IMR-90 (cell line): ENCODE measurements at regions not wholly inside any gene's neighbourhood (a gene's known extent, or its start where the extent isn't known, plus 50 kb on each side); places are given as distances from the start of the nearest gene placed in this dataset.

ENCODE experiments used
- ATAC-seq: fragments of 200-7000 bp; cut with Tn5 transposase; 2 replicates; pipeline ENCODE4 v1.9.1; 2020; ENCODE audit warnings: low read depth, mild to moderate bottlenecking, moderate library complexity
- BruUV-seq: library from RNA; stranded (reverse); fragments of 400-500 nt; replicated peaks from 2 replicates; lab custom pipeline; 2021; lab: Mats Ljungman, UMichigan
- CTCF ChIA-PET: fragments of 300-600 bp; formaldehyde crosslinking; extraction: SDS; loops from one replicate; lab custom pipeline; 2021; ENCODE audit warnings: antibody characterized with exemption; lab: Yijun Ruan, JAX
- POLR2A ChIA-PET: fragments of 300-600 bp; sonication (Branson Sonifier 250); formaldehyde crosslinking; loops from one replicate; lab custom pipeline; 2022; ENCODE audit warnings: antibody characterized with exemption; ENCODE audit not compliant: unreplicated experiment; lab: Charles Lee
- DNase-seq: peaks from one replicate; pipeline ENCODE4 v3.0.0; 2013
- H2AFZ ChIP-seq: replicated peaks from 2 replicates; pipeline ENCODE3; 2013; ENCODE audit warnings: low read length, mild to moderate bottlenecking; ENCODE audit not compliant: poor library complexity
- H2AK5ac ChIP-seq: 2 replicates; pipeline ENCODE4 v1.6.1; 2013; ENCODE audit warnings: low read depth, low read length, inconsistent platforms
- H2AK9ac ChIP-seq: replicated peaks from 2 replicates; pipeline ENCODE3; 2013; ENCODE audit warnings: mild to moderate bottlenecking, low read depth, low read length, moderate library complexity; ENCODE audit not compliant: poor library complexity
- H2BK120ac ChIP-seq: 2 replicates; pipeline ENCODE4 v1.6.1; 2013; ENCODE audit warnings: low read depth, low read length, inconsistent platforms
- H2BK15ac ChIP-seq: 3 replicates; pipeline ENCODE4 v1.6.1; 2013; ENCODE audit warnings: low read depth, low read length, inconsistent platforms
- H2BK20ac ChIP-seq: 2 replicates; pipeline ENCODE4 v1.6.1; 2013; ENCODE audit warnings: low read depth, mild to moderate bottlenecking, inconsistent platforms, low read length, moderate library complexity
- H2BK5ac ChIP-seq: 2 replicates; pipeline ENCODE4 v1.6.1; 2013; ENCODE audit warnings: mild to moderate bottlenecking, low read depth, low read length, inconsistent platforms; ENCODE audit not compliant: poor library complexity, severe bottlenecking
- H3K14ac ChIP-seq: replicated peaks from 2 replicates; pipeline ENCODE4 v1.6.1; 2013; ENCODE audit warnings: low read depth, low read length, inconsistent platforms
- H3K18ac ChIP-seq: 2 replicates; pipeline ENCODE4 v1.6.1; 2013; ENCODE audit warnings: low read depth, low read length, control low read depth
- H3K23ac ChIP-seq: 2 replicates; pipeline ENCODE4 v1.6.1; 2013; ENCODE audit warnings: low read depth, low read length, inconsistent platforms
- H3K27ac ChIP-seq: 2 replicates; pipeline ENCODE4 v1.5.1; 2013; ENCODE audit warnings: mild to moderate bottlenecking, control low read depth, low read length; ENCODE audit not compliant: insufficient read depth
- H3K27me3 ChIP-seq: 2 replicates; pipeline ENCODE4 v1.6.1; 2013; ENCODE audit warnings: low read length; ENCODE audit not compliant: control insufficient read depth, insufficient read depth
- H3K36me3 ChIP-seq: 2 replicates; pipeline ENCODE4 v1.6.1; 2013; ENCODE audit warnings: low read length, mixed read lengths; ENCODE audit not compliant: control insufficient read depth, insufficient read depth
- H3K4ac ChIP-seq: 2 replicates; pipeline ENCODE4 v1.6.1; 2013; ENCODE audit warnings: low read depth, low read length, inconsistent platforms
- H3K4me1 ChIP-seq: 2 replicates; pipeline ENCODE4 v1.6.1; 2013; ENCODE audit warnings: low read length, mixed read lengths; ENCODE audit not compliant: control insufficient read depth, insufficient read depth
- H3K4me2 ChIP-seq: 2 replicates; pipeline ENCODE4 v1.6.1; 2013; ENCODE audit warnings: low read depth, mild to moderate bottlenecking, control low read depth, low read length, moderate library complexity
- H3K4me3 ChIP-seq: 2 replicates; pipeline ENCODE4 v1.5.1; 2013; ENCODE audit warnings: low read depth, mild to moderate bottlenecking, control low read depth, low read length, moderate library complexity; ENCODE audit not compliant: insufficient read depth
- H3K56ac ChIP-seq: 2 replicates; pipeline ENCODE4 v1.6.1; 2013; ENCODE audit warnings: low read length, inconsistent platforms; ENCODE audit not compliant: insufficient read depth; ENCODE audit errors: extremely low read depth
- H3K79me1 ChIP-seq, 2 experiments: 2 replicates each; pipeline ENCODE4 v1.6.1; 2013; ENCODE audit warnings: low read length in 2 of 2, inconsistent platforms in 1 of 2, low read depth in 1 of 2
- H3K9ac ChIP-seq: 2 replicates; pipeline ENCODE4 v1.6.1; 2013; ENCODE audit warnings: low read depth, low read length, control low read depth
- H3K9me1 ChIP-seq: 2 replicates; pipeline ENCODE4 v1.6.1; 2013; ENCODE audit warnings: low read length, inconsistent platforms; ENCODE audit not compliant: insufficient read depth
- H3K9me3 ChIP-seq: 2 replicates; pipeline ENCODE4 v1.6.1; 2013; ENCODE audit warnings: low read length; ENCODE audit not compliant: control insufficient read depth, insufficient read depth
- H4K20me1 ChIP-seq: 2 replicates; pipeline ENCODE4 v1.6.1; 2013; ENCODE audit warnings: low read length, inconsistent platforms; ENCODE audit not compliant: insufficient read depth
- H4K5ac ChIP-seq: 2 replicates; pipeline ENCODE4 v1.6.1; 2013; ENCODE audit warnings: mild to moderate bottlenecking, low read depth, low read length, control low read depth
- H4K8ac ChIP-seq, 2 experiments: 2 replicates each; pipeline ENCODE4 v1.6.1; 2013; ENCODE audit warnings: low read depth in 2 of 2, low read length in 2 of 2, control low read depth in 1 of 2, inconsistent platforms in 1 of 2
- H4K91ac ChIP-seq: 2 replicates; pipeline ENCODE4 v1.6.1; 2013; ENCODE audit warnings: low read depth, low read length, inconsistent platforms; ENCODE audit not compliant: insufficient read depth
- CEBPB ChIP-seq: IDR thresholded peaks from 2 replicates; pipeline ENCODE4 v1.6.1; 2012; ENCODE audit warnings: low read depth, low read length, improper control_type of control experiment
- CHD1 ChIP-seq: IDR thresholded peaks from 2 replicates; pipeline ENCODE4 v1.6.1; 2012; ENCODE audit warnings: low read depth, low read length, improper control_type of control experiment
- FOS ChIP-seq: fragments of 150-350 bp; IDR thresholded peaks from 2 replicates; pipeline ENCODE4 v1.6.1; 2016; ENCODE audit warnings: low read depth, low read length
- MAZ ChIP-seq: IDR thresholded peaks from 2 replicates; pipeline ENCODE4 v1.6.1; 2012; ENCODE audit warnings: low read depth, mild to moderate bottlenecking, low read length, improper control_type of control experiment, moderate library complexity, borderline replicate concordance
- MXI1 ChIP-seq: IDR thresholded peaks from 2 replicates; pipeline ENCODE4 v1.6.1; 2012; ENCODE audit warnings: low read depth, mild to moderate bottlenecking, low read length, moderate library complexity, borderline replicate concordance
- NFE2L2 ChIP-seq: fragments of 150-350 bp; IDR thresholded peaks from 2 replicates; pipeline ENCODE4 v1.6.1; 2016; ENCODE audit warnings: low read depth, mild to moderate bottlenecking, low read length
- POLR2A ChIP-seq: IDR thresholded peaks from 2 replicates; pipeline ENCODE4 v1.6.1; 2012; ENCODE audit warnings: mild to moderate bottlenecking, low read depth, low read length
- RAD21 ChIP-seq: IDR thresholded peaks from 2 replicates; pipeline ENCODE4 v1.6.1; 2012; ENCODE audit warnings: low read length, improper control_type of control experiment
- RCOR1 ChIP-seq: IDR thresholded peaks from 2 replicates; pipeline ENCODE4 v1.6.1; 2012; ENCODE audit warnings: mild to moderate bottlenecking, low read length, improper control_type of control experiment; ENCODE audit not compliant: insufficient replicate concordance
- RFX5 ChIP-seq: IDR thresholded peaks from 2 replicates; pipeline ENCODE4 v1.8.0; 2012; ENCODE audit warnings: low read depth, mild to moderate bottlenecking, low read length, moderate library complexity
- SMC3 ChIP-seq: fragments of 150-350 bp; IDR thresholded peaks from 2 replicates; pipeline ENCODE4 v1.6.1; 2016; ENCODE audit warnings: low read depth, mild to moderate bottlenecking, antibody characterized with exemption, low read length, moderate library complexity
- USF2 ChIP-seq: fragments of 150-350 bp; IDR thresholded peaks from 2 replicates; pipeline ENCODE4 v1.6.1; 2017; ENCODE audit warnings: mild to moderate bottlenecking, antibody characterized with exemption, low read length, low read depth
- WGBS, 2 experiments: methylation state at CpG; one replicate each; pipeline versions ENCODE4 v1.1.5 to v1.1.7; 2013; ENCODE audit warnings: missing lambda C conversion rate in 2 of 2; ENCODE audit not compliant: insufficient read length in 1 of 2; ENCODE audit errors: extremely low coverage in 2 of 2; 5-methylcytosine and 5-hydroxymethylcytosine counted together
- dilution Hi-C: fragments of 300-500 bp; cut with HindIII; formaldehyde crosslinking; loops from one replicate; pipeline ENCODE4 v1.14.3; 2018; ENCODE audit warnings: low sequenced_read_pairs; ENCODE audit not compliant: unreplicated experiment
- in situ Hi-C: fragments of 300-500 bp; cut with MboI; formaldehyde crosslinking; loops from 3 replicates; pipeline ENCODE4 v1.14.3; 2019; ENCODE audit warnings: low sequenced_read_pairs, inconsistent platforms, mixed read lengths
- intact Hi-C: fragments of 100-400 bp; cut with micrococcal nuclease; formaldehyde crosslinking; loops from 2 replicates; pipeline ENCODE4 v1.10.0; 2022
- TF ChIP-seq, protein P1 (sequence below): conservative IDR thresholded peaks from 2 replicates; pipeline ENCODE4 v1.5.1; 2012; ENCODE audit warnings: mild to moderate bottlenecking, low read depth, low read length, improper control_type of control experiment

DNA sequence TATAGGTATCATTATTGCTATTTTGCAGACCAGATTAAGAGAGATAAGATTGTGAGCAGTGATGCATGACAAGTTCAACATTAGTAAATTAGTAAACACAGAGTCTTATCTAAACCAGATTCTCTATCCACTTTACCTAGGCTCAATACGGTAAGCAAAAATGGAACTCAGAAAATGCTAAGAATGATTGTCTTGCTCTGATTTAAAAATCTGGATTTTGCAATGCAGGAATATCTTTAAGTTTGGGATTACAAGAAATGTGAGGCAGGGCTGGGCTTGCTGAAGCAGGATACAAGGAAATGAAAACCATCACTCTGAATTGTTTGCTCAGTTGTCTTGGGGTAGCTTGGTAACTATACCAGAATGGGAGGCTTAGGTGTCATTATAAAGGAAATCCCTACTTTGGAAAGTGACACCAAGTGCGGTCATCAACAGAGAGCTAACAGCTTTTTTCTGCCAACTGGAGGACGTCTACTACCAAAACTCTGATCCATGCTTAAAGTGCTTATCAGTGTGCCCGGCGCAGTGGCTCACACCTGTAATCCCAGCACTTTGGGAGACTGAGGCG, 332.7 kb upstream of the RUNX1 start:
- H3K27me3 ChIP-seq: no peaks in the 10 kb centered on the region
- ATAC-seq (no peak), DNase-seq (no peak)
- no TSS peak for BruUV-seq
- ChIA-PET POLR2A (no interaction called here), CTCF (no interaction called here)
- intact Hi-C loops: no loop called here
- no peak for TF ChIP-seq USF2
- TF ChIP-seq, protein P1, sequence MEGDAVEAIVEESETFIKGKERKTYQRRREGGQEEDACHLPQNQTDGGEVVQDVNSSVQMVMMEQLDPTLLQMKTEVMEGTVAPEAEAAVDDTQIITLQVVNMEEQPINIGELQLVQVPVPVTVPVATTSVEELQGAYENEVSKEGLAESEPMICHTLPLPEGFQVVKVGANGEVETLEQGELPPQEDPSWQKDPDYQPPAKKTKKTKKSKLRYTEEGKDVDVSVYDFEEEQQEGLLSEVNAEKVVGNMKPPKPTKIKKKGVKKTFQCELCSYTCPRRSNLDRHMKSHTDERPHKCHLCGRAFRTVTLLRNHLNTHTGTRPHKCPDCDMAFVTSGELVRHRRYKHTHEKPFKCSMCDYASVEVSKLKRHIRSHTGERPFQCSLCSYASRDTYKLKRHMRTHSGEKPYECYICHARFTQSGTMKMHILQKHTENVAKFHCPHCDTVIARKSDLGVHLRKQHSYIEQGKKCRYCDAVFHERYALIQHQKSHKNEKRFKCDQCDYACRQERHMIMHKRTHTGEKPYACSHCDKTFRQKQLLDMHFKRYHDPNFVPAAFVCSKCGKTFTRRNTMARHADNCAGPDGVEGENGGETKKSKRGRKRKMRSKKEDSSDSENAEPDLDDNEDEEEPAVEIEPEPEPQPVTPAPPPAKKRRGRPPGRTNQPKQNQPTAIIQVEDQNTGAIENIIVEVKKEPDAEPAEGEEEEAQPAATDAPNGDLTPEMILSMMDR: no peak
- no peak for TF ChIP-seq CEBPB
- no peak for TF ChIP-seq NFE2L2
- no peak for TF ChIP-seq SMC3
- no peak for TF ChIP-seq POLR2A
- TF ChIP-seq FOS: no peak
- no peak for TF ChIP-seq CHD1
- TF ChIP-seq RAD21: no peak
- TF ChIP-seq RFX5: no peak
- TF ChIP-seq MAZ: no peak
- TF ChIP-seq RCOR1: no peak
- TF ChIP-seq MXI1: no peak
- no peak overlapping the region for H3K18ac ChIP-seq
- H3K23ac ChIP-seq: no peak overlapping the region
- no peak overlapping the region for H2AK5ac ChIP-seq
- no peak overlapping the region for H2AFZ ChIP-seq
- H2AK9ac ChIP-seq: no peak overlapping the region
- no peak overlapping the region for H3K9ac ChIP-seq
- no peak overlapping the region for H3K4me3 ChIP-seq
- no peak overlapping the region for H3K56ac ChIP-seq
- no peaks in the 10 kb centered on the region for H3K36me3 ChIP-seq
- no peaks in the 10 kb centered on the region; the same call in 1 of the 2 replicates for H3K4me1 ChIP-seq
- dilution Hi-C loops: no loop called here
- H4K8ac ChIP-seq: no peak overlapping the region
- H3K9me3 ChIP-seq: no peaks in the 10 kb centered on the region
- H2BK20ac ChIP-seq: no peak overlapping the region
- H3K79me1 ChIP-seq: no peaks in the 10 kb centered on the region
- no peak overlapping the region for H3K14ac ChIP-seq
- WGBS, 2 experiments: 33% methylated on average over 2 of the region's 6 CpGs; no CpG with 5 or more reads in 1 of the 2 experiments
- no peaks in the 10 kb centered on the region for H4K20me1 ChIP-seq
- no peak overlapping the region for H4K5ac ChIP-seq
- H4K91ac ChIP-seq: no peak overlapping the region
- H3K9me1 ChIP-seq: no peaks in the 10 kb centered on the region
- in situ Hi-C loops: no loop called here
- no peak overlapping the region for H2BK120ac ChIP-seq
- no peak overlapping the region for H3K27ac ChIP-seq
- no peak overlapping the region for H2BK15ac ChIP-seq
- no peak overlapping the region for H2BK5ac ChIP-seq
- H3K4ac ChIP-seq: no peak overlapping the region
- H3K4me2 ChIP-seq: no peak overlapping the region
